ENCODE measurements at regions not wholly inside any gene's neighbourhood (a gene's known extent, or its start where the extent isn't known, plus 50 kb on each side); places are given as distances from the start of the nearest gene placed in this dataset.

DNA sequence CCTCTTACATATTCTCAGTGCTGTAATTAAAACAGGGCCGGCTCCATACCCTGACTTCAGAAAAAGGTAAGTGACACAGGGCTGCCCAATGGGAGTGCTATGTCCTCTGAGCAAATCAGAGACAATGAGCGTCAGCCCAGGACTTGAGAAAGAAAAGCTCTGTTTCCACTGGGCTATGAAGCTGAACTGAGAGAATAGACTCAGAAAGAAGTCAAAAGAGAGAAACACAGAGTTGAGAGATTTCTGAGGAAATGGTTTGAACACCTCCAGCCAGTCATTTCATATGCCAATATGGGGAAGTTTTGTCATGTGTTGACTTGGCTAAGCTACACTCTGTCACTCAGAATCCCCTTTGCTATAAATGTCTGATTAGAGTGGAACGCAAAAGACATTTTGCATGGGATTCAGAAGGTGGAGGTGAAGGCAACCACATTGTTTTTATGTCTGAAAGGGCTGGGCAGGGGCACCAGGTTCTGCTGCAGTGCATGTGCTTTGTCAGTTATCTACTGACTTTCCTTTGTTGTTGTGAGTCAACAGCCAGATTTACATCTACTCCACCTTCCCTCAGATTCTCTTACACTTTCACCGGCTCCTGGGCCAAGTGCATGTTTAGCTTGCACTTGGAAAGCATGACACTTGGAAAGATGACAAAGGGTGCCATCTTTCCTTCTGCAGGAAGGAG lies 313.3 kb downstream of the DUSP6 start:
- H3K4me3 ChIP-seq (ENCODE audit: low read depth, low read length) = no peak overlapping the region
- no peak for DNase-seq (ENCODE audit: low read depth)
- TF ChIP-seq, protein P1, sequence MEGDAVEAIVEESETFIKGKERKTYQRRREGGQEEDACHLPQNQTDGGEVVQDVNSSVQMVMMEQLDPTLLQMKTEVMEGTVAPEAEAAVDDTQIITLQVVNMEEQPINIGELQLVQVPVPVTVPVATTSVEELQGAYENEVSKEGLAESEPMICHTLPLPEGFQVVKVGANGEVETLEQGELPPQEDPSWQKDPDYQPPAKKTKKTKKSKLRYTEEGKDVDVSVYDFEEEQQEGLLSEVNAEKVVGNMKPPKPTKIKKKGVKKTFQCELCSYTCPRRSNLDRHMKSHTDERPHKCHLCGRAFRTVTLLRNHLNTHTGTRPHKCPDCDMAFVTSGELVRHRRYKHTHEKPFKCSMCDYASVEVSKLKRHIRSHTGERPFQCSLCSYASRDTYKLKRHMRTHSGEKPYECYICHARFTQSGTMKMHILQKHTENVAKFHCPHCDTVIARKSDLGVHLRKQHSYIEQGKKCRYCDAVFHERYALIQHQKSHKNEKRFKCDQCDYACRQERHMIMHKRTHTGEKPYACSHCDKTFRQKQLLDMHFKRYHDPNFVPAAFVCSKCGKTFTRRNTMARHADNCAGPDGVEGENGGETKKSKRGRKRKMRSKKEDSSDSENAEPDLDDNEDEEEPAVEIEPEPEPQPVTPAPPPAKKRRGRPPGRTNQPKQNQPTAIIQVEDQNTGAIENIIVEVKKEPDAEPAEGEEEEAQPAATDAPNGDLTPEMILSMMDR (conservative IDR thresholded peaks at IDR 0.05; ENCODE audit: low read depth, low read length) = no peak

- TF ChIP-seq, protein P1 (conservative IDR thresholded peaks at IDR 0.05; ENCODE audit: low read depth, low read length) = no peak
- no peak for DNase-seq (ENCODE audit: low read depth)
These were observed 319.2 kb downstream of the DUSP6 start for GRCh38 chr12:89033062-89033461.

DNA sequence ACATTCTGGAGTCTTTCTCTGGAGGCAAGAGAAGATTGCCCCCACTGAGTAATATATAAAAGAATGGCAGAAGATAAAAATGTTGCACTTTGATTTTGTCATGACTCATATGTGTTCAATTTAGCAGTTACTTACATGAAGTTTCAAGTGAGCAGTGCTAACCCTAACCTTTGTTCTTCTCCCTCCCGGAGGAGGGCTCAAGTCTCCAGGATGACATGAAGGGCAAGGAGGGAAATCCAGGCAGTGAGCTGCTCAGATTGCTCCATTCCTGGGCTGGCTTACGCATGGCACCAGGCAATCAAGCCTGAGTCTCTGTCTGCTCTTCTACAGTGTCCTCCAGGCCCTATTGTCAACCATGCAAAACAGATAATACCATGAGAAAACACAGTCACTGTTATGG lies 322.3 kb downstream of the DUSP6 start:
- no peak overlapping the region for H3K4me3 ChIP-seq (ENCODE audit: low read depth, low read length)
- DNase-seq (ENCODE audit: low read depth) = no peak
- TF ChIP-seq, protein P1 (conservative IDR thresholded peaks at IDR 0.05; ENCODE audit: low read depth, low read length) = no peak

More at GRCh38 chr12:89033062-89033461, 319.2 kb downstream of the DUSP6 start:
- H3K4me3 ChIP-seq (ENCODE audit: low read depth, low read length) = no peak overlapping the region

- TF ChIP-seq, protein P1 (conservative IDR thresholded peaks at IDR 0.05; ENCODE audit: low read depth, low read length) = no peak
- no peak overlapping the region for H3K4me3 ChIP-seq (ENCODE audit: low read depth, low read length)
- no peak for DNase-seq (ENCODE audit: low read depth)
These were observed 327.7 kb downstream of the DUSP6 start for GRCh38 chr12:89024580-89024979.

GRCh38 chr12:89023936-89024335 lies 328.4 kb downstream of the DUSP6 start:
- TF ChIP-seq, protein P1 (conservative IDR thresholded peaks at IDR 0.05; ENCODE audit: low read depth, low read length) = no peak
- H3K4me3 ChIP-seq (ENCODE audit: low read depth, low read length) = no peak overlapping the region
- no peak for DNase-seq (ENCODE audit: low read depth)

DNA sequence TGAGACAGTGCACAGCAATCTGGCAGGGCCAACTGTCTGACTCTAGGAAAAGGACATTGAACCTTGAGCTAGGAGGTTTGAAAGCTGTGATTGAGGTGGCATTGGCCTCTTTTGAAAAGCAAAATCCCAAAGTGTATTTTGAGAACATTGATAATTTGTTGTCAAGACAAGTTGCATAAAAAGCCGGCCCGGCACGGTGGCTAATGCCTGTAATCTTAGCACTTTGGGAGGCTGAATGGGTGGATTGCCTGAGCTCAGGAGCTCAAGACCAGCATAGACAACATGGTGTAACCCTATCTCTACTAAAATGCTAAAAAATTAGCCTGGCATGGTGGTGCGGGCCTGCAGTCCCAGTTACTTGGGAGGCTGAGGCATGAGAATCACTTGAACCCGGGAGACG lies 331.6 kb downstream of the DUSP6 start:
- H3K4me3 ChIP-seq (ENCODE audit: low read depth, low read length) = no peak overlapping the region
- TF ChIP-seq, protein P1 (conservative IDR thresholded peaks at IDR 0.05; ENCODE audit: low read depth, low read length) = no peak
- DNase-seq (ENCODE audit: low read depth) = no peak

DNA sequence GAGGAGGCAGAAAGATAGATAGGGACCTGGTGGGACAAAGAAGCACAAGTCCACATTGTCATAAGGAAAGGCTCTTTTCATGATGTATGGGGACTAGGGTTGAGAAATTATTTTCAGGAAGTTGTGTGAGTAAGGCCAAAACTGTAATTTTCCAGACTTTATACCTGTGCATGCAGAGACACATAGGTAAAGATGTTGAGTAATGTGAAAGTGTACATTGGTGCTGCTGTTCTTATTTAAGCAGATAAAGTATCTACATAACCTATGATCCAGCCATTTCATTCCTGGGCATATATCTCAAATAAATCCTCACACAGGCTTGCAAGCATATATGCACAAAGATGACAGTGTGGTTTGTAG lies 332.2 kb downstream of the DUSP6 start:
- no peak for DNase-seq (ENCODE audit: low read depth)
- no peak overlapping the region for H3K4me3 ChIP-seq (ENCODE audit: low read depth, low read length)
- TF ChIP-seq, protein P1 (conservative IDR thresholded peaks at IDR 0.05; ENCODE audit: low read depth, low read length) = no peak
